ENCODE measurements at regions not wholly inside any gene's neighbourhood (a gene's known extent, or its start where the extent isn't known, plus 50 kb on each side); places are given as distances from the start of the nearest gene placed in this dataset.

DNA sequence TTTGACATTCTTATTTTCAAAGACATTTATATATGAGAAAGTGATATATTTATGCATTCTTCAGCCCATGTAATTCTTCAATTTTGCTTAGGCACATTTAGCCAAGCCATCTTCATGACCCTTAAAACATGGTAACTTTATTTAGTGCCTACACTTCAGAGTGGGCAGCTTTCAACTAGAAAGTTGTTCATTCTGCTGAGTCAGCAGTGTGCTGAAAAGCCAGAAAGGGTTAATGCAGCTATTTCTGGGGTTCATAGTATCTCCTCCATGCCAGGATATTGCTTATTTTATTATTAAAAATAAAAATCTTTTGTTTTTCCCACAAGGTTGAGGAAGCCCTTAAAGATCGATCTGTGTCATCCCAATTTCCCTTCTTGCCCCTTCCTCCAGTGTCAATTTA, 79.2 kb downstream of the EDN1 start:
- Histone ChIP-seq H3K9ac (ENCODE audit: extremely low read depth, low read length, poor library complexity, severe bottlenecking) (no peak overlapping the region), H3K4me1 (ENCODE audit: control insufficient read depth, insufficient read depth, low read length) (no peaks in the 10 kb centered on the region), H3K36me3 (ENCODE audit: control insufficient read depth, insufficient read depth, low read length) (no peaks in the 10 kb centered on the region), H3K4me3 (ENCODE audit: low read length) (no peak overlapping the region), H3K9me3 (ENCODE audit: control insufficient read depth, low read length) (no peaks in the 10 kb centered on the region), H3K27ac (ENCODE audit: low read depth, low read length) (no peak overlapping the region), H3K27me3 (ENCODE audit: control insufficient read depth, insufficient read depth, low read length, poor library complexity, severe bottlenecking) (peaks cover 6% of the 10 kb centered on the region)
- Mint-ChIP-seq H3K4me3 (no peak overlapping the region), H3K27me3 (ENCODE audit: insufficient read depth) (peaks cover 18% of the 10 kb centered on the region), H3K36me3 (ENCODE audit: low read depth) (no peaks in the 10 kb centered on the region), H3K27ac (no peak overlapping the region), H3K4me1 (peaks cover 25% of the 10 kb centered on the region), H3K9me3 (no peaks in the 10 kb centered on the region)
- WGBS, 2 experiments (ENCODE audit: insufficient coverage in 1 of 2, insufficient read length in 1 of 2): 100% methylated on average over 1 of the region's 1 CpG; no CpG with 5 or more reads in 1 of the 2 experiments
- DNase-seq: no peak
- TF ChIP-seq, protein P1, sequence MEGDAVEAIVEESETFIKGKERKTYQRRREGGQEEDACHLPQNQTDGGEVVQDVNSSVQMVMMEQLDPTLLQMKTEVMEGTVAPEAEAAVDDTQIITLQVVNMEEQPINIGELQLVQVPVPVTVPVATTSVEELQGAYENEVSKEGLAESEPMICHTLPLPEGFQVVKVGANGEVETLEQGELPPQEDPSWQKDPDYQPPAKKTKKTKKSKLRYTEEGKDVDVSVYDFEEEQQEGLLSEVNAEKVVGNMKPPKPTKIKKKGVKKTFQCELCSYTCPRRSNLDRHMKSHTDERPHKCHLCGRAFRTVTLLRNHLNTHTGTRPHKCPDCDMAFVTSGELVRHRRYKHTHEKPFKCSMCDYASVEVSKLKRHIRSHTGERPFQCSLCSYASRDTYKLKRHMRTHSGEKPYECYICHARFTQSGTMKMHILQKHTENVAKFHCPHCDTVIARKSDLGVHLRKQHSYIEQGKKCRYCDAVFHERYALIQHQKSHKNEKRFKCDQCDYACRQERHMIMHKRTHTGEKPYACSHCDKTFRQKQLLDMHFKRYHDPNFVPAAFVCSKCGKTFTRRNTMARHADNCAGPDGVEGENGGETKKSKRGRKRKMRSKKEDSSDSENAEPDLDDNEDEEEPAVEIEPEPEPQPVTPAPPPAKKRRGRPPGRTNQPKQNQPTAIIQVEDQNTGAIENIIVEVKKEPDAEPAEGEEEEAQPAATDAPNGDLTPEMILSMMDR (conservative IDR thresholded peaks at IDR 0.05): no peak

- Histone ChIP-seq H3K4me3 (ENCODE audit: low read length) (no peak overlapping the region), H3K4me1 (ENCODE audit: control insufficient read depth, insufficient read depth, low read length) (no peaks in the 10 kb centered on the region), H3K27me3 (ENCODE audit: control insufficient read depth, insufficient read depth, low read length, poor library complexity, severe bottlenecking) (peaks cover 6% of the 10 kb centered on the region), H3K27ac (ENCODE audit: low read depth, low read length) (no peak overlapping the region), H3K9me3 (ENCODE audit: control insufficient read depth, low read length) (no peaks in the 10 kb centered on the region), H3K36me3 (ENCODE audit: control insufficient read depth, insufficient read depth, low read length) (no peaks in the 10 kb centered on the region), H3K9ac (ENCODE audit: extremely low read depth, low read length, poor library complexity, severe bottlenecking) (no peak overlapping the region)
- Mint-ChIP-seq H3K27ac (no peak overlapping the region), H3K27me3 (ENCODE audit: insufficient read depth) (peaks cover 18% of the 10 kb centered on the region), H3K4me1 (peaks cover 25% of the 10 kb centered on the region), H3K9me3 (no peaks in the 10 kb centered on the region), H3K36me3 (ENCODE audit: low read depth) (no peaks in the 10 kb centered on the region), H3K4me3 (no peak overlapping the region)
- no peak for DNase-seq
- TF ChIP-seq, protein P1 (conservative IDR thresholded peaks at IDR 0.05): no peak
- WGBS, 2 experiments (ENCODE audit: insufficient coverage in 1 of 2, insufficient read length in 1 of 2): 80 to 92% methylated on average over 11 of the region's 11 CpGs
These were observed 79.7 kb downstream of the EDN1 start for GRCh38 chr6:12369781-12370262.

DNA sequence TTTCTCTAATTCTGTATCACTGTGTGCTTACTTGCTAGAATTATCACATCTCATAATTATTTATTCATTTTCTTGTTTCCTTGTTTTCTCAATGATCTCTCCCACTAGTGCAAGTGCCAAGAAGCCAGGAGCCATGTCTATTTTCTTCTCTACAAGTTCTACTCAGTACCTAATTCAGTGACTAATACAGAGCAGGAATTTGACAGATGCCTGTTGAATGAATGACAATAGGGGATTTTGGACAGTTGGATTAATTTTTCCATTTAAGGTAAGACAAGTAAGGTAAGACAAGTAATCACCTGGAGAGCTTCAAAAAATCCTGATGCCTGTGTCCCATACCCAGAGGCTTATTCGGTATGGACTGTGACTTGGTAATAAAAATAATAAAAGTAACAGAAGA, 81.0 kb downstream of the EDN1 start:
- Histone ChIP-seq H3K36me3 (ENCODE audit: control insufficient read depth, insufficient read depth, low read length) (no peaks in the 10 kb centered on the region), H3K4me3 (ENCODE audit: low read length) (no peak overlapping the region), H3K9me3 (ENCODE audit: control insufficient read depth, low read length) (no peaks in the 10 kb centered on the region), H3K9ac (ENCODE audit: extremely low read depth, low read length, poor library complexity, severe bottlenecking) (no peak overlapping the region), H3K4me1 (ENCODE audit: control insufficient read depth, insufficient read depth, low read length) (no peaks in the 10 kb centered on the region), H3K27ac (ENCODE audit: low read depth, low read length) (no peak overlapping the region), H3K27me3 (ENCODE audit: control insufficient read depth, insufficient read depth, low read length, poor library complexity, severe bottlenecking) (peaks cover 6% of the 10 kb centered on the region)
- DNase-seq: no peak
- Mint-ChIP-seq H3K27ac (no peak overlapping the region), H3K4me3 (no peak overlapping the region), H3K27me3 (ENCODE audit: insufficient read depth) (peaks cover 18% of the 10 kb centered on the region), H3K4me1 (peaks cover 19% of the 10 kb centered on the region), H3K36me3 (ENCODE audit: low read depth) (no peaks in the 10 kb centered on the region), H3K9me3 (no peaks in the 10 kb centered on the region)
- WGBS, 2 experiments (ENCODE audit: insufficient coverage in 1 of 2, insufficient read length in 1 of 2): 95 to 100% methylated on average over 1 of the region's 1 CpG
- TF ChIP-seq, protein P1 (conservative IDR thresholded peaks at IDR 0.05): no peak
